ENCODE measurements at regions not wholly inside any gene's neighbourhood (a gene's known extent, or its start where the extent isn't known, plus 50 kb on each side); places are given as distances from the start of the nearest gene placed in this dataset.
"Not testable (repeated sequence)": the region's sequence is repeated elsewhere in the genome, so short reads cannot be mapped to it uniquely, and the experiment has no call there.

- not testable (repeated sequence) for FAIRE-seq; DNase-seq (ENCODE audit: insufficient read length, low spot score)
These were observed 184.6 kb upstream of the TP53TG3C start for GRCh38 chr16:33009468-33009867.

GRCh38 chr16:33027121-33027520 is 166.9 kb upstream of the TP53TG3C start:
- not testable (repeated sequence) for FAIRE-seq; DNase-seq (ENCODE audit: insufficient read length, low spot score)

DNA sequence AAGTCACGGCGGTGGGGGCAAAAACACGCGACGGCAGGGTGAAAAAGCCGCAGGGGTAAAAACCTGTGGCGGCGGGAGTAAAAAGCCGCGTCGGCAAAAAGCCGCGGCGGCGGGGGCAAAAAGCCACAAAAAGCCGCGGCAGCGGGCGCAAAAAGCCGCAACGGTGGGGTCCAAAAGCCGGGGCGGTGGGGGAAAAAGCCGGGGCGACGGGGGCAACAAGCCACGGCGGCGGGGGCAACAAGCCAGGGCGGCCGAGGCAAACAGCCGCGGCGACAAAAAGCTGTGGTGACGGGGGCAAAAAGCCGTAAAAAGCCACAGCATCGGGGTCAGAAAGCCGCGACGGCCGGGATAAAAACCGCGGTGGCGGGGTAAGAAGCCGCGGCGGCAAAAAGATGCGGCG is 166.1 kb upstream of the TP53TG3C start:
- not testable (repeated sequence) for FAIRE-seq; DNase-seq (ENCODE audit: insufficient read length, low spot score)

- not testable (repeated sequence) for DNase-seq (ENCODE audit: insufficient read length, low spot score); FAIRE-seq
These were observed 165.2 kb upstream of the TP53TG3C start for GRCh38 chr16:33028707-33029390.

GRCh38 chr16:33048849-33049248 is 145.2 kb upstream of the TP53TG3C start:
- not testable (repeated sequence) for DNase-seq (ENCODE audit: insufficient read length, low spot score); FAIRE-seq

DNA sequence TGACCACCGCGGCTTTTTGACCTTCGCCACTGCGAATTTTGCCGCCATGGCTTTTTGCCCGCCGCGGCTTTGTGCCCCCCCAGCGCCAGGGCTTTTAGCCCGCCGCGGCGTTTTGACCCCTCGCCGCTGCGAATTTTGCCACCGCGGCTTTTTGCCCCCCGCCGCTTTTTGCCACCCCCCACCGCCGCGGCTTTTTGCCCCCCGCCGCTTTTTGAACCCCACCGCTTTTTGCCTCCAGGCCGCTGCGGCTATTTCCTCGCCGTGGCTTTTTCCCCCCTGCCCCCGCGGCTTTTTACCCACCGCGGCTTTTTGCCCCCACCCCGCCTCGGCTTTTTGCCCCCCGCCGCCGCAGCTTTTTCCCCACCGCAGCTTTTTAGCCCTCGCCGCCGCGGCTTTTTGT is 134.8 kb upstream of the TP53TG3C start:
- TF ChIP-seq POLR2A (IDR thresholded peaks at IDR 0.05; ENCODE audit: low read depth, low read length) = no peak
- DNase-seq (ENCODE audit: insufficient read length, low spot score) = no peak
- no peak for FAIRE-seq

GRCh38 chr16:33059654-33060421 is 134.2 kb upstream of the TP53TG3C start:
- not testable (repeated sequence) for DNase-seq (ENCODE audit: insufficient read length, low spot score); FAIRE-seq

DNA sequence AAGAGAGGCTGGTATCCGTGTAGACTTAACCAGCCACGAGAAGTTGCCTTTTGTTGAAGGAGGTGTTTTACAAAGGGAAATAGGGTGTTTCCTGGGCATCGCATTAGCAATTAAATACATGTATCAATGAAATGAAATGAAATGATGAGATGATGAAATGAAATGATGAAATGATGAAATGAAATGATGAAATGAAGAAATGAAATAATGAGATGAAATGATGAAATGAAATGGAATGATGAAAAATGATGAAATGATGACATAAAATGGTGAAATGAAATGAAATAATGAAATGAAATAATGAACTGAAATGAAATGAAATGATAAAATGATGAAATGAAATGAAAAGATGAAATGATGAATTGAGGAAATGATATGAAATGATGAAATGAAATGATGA is 131.3 kb upstream of the TP53TG3C start:
- peak; percentile 48 for FAIRE-seq
- not testable (repeated sequence) for DNase-seq (ENCODE audit: insufficient read length, low spot score)

DNA sequence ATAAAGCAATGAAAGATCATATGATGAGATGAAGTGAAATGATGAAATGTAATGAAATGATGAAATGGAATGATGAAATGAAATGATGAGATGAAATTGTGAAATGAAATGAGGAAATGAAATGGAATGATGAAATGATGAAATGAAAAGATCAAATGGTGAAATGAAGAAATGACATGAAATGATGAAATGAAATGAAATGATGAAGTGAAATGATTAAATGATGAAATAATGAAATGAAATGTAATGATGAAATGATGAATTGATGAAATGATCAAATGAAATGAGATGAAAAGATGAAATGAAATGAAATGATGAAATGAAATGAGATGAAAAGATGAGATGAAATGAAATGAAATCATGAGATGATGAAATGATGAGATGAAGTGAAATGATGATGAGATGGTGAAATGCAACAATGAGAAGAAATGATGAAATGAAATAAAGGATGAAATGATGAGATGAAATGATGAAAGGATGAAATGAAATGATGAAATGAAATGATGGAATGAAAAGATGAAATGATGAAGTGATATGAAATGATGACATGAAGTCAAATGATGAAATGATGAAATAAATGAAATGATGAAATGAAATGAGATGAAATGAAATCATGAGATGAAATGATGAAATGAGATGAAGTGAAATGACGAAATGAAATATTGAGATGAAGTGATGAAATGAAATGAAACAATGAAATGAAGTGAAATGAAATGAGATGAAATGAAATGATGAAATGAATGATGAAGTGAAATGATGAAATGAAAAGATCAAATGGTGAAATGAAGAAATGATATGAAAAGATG is 130.5 kb upstream of the TP53TG3C start:
- not testable (repeated sequence) for FAIRE-seq

DNA sequence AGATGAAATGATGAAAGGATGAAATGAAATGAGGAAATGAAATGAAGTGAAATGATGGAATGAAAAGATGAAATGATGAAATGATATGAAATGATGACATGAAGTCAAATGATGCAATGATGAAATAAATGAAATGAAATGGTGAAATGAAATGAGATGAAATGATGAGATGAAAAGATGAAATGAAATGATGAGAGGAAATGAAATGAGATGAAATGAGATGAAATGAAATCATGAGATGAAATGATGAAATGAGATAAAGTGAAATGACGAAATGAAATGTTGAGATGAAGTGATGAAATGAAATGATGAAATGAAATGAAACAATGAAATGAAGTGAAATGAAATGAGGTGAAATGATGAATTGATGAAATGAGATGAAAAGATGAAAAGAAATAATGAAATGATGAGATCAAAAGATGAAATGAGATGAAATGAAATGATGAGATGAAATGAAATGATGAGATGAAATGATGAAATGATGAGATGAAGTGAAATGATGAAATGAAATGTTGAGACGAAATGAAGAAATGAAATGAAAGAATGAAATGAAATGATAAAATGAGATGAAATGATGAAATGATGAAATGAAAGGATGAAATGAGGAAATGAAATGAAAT is 129.5 kb upstream of the TP53TG3C start:
- DNase-seq (ENCODE audit: insufficient read length, low spot score); FAIRE-seq: not testable (repeated sequence)

More for the DNA sequence above, 130.5 kb upstream of the TP53TG3C start:
- DNase-seq (ENCODE audit: insufficient read length, low spot score) = not testable (repeated sequence)
